IMR-90 (cell line): ENCODE measurements at regions not wholly inside any gene's neighbourhood (a gene's known extent, or its start where the extent isn't known, plus 50 kb on each side); places are given as distances from the start of the nearest gene placed in this dataset.

Experiments
- ATAC-seq: fragments of 200-7000 bp; cut with Tn5 transposase; 2 replicates; pipeline ENCODE4 v1.9.1; 2020; ENCODE audit warnings: low read depth, mild to moderate bottlenecking, moderate library complexity
- BruUV-seq: library from RNA; stranded (reverse); fragments of 400-500 nt; replicated peaks from 2 replicates; lab custom pipeline; 2021; lab: Mats Ljungman, UMichigan
- CTCF ChIA-PET: fragments of 300-600 bp; formaldehyde crosslinking; extraction: SDS; loops from one replicate; lab custom pipeline; 2021; ENCODE audit warnings: antibody characterized with exemption; lab: Yijun Ruan, JAX
- POLR2A ChIA-PET: fragments of 300-600 bp; sonication (Branson Sonifier 250); formaldehyde crosslinking; loops from one replicate; lab custom pipeline; 2022; ENCODE audit warnings: antibody characterized with exemption; ENCODE audit not compliant: unreplicated experiment; lab: Charles Lee
- DNase-seq: peaks from one replicate; pipeline ENCODE4 v3.0.0; 2013
- H2AFZ ChIP-seq: replicated peaks from 2 replicates; pipeline ENCODE3; 2013; ENCODE audit warnings: low read length, mild to moderate bottlenecking; ENCODE audit not compliant: poor library complexity
- H2AK5ac ChIP-seq: 2 replicates; pipeline ENCODE4 v1.6.1; 2013; ENCODE audit warnings: low read depth, low read length, inconsistent platforms
- H2AK9ac ChIP-seq: replicated peaks from 2 replicates; pipeline ENCODE3; 2013; ENCODE audit warnings: mild to moderate bottlenecking, low read depth, low read length, moderate library complexity; ENCODE audit not compliant: poor library complexity
- H2BK120ac ChIP-seq: 2 replicates; pipeline ENCODE4 v1.6.1; 2013; ENCODE audit warnings: low read depth, low read length, inconsistent platforms
- H2BK15ac ChIP-seq: 3 replicates; pipeline ENCODE4 v1.6.1; 2013; ENCODE audit warnings: low read depth, low read length, inconsistent platforms
- H2BK20ac ChIP-seq: 2 replicates; pipeline ENCODE4 v1.6.1; 2013; ENCODE audit warnings: low read depth, mild to moderate bottlenecking, inconsistent platforms, low read length, moderate library complexity
- H2BK5ac ChIP-seq: 2 replicates; pipeline ENCODE4 v1.6.1; 2013; ENCODE audit warnings: mild to moderate bottlenecking, low read depth, low read length, inconsistent platforms; ENCODE audit not compliant: poor library complexity, severe bottlenecking
- H3K14ac ChIP-seq: replicated peaks from 2 replicates; pipeline ENCODE4 v1.6.1; 2013; ENCODE audit warnings: low read depth, low read length, inconsistent platforms
- H3K18ac ChIP-seq: 2 replicates; pipeline ENCODE4 v1.6.1; 2013; ENCODE audit warnings: low read depth, low read length, control low read depth
- H3K23ac ChIP-seq: 2 replicates; pipeline ENCODE4 v1.6.1; 2013; ENCODE audit warnings: low read depth, low read length, inconsistent platforms
- H3K27ac ChIP-seq: 2 replicates; pipeline ENCODE4 v1.5.1; 2013; ENCODE audit warnings: mild to moderate bottlenecking, control low read depth, low read length; ENCODE audit not compliant: insufficient read depth
- H3K27me3 ChIP-seq: 2 replicates; pipeline ENCODE4 v1.6.1; 2013; ENCODE audit warnings: low read length; ENCODE audit not compliant: control insufficient read depth, insufficient read depth
- H3K36me3 ChIP-seq: 2 replicates; pipeline ENCODE4 v1.6.1; 2013; ENCODE audit warnings: low read length, mixed read lengths; ENCODE audit not compliant: control insufficient read depth, insufficient read depth
- H3K4ac ChIP-seq: 2 replicates; pipeline ENCODE4 v1.6.1; 2013; ENCODE audit warnings: low read depth, low read length, inconsistent platforms
- H3K4me1 ChIP-seq: 2 replicates; pipeline ENCODE4 v1.6.1; 2013; ENCODE audit warnings: low read length, mixed read lengths; ENCODE audit not compliant: control insufficient read depth, insufficient read depth
- H3K4me2 ChIP-seq: 2 replicates; pipeline ENCODE4 v1.6.1; 2013; ENCODE audit warnings: low read depth, mild to moderate bottlenecking, control low read depth, low read length, moderate library complexity
- H3K4me3 ChIP-seq: 2 replicates; pipeline ENCODE4 v1.5.1; 2013; ENCODE audit warnings: low read depth, mild to moderate bottlenecking, control low read depth, low read length, moderate library complexity; ENCODE audit not compliant: insufficient read depth
- H3K56ac ChIP-seq: 2 replicates; pipeline ENCODE4 v1.6.1; 2013; ENCODE audit warnings: low read length, inconsistent platforms; ENCODE audit not compliant: insufficient read depth; ENCODE audit errors: extremely low read depth
- H3K79me1 ChIP-seq, 2 experiments: 2 replicates each; pipeline ENCODE4 v1.6.1; 2013; ENCODE audit warnings: low read length in 2 of 2, inconsistent platforms in 1 of 2, low read depth in 1 of 2
- H3K9ac ChIP-seq: 2 replicates; pipeline ENCODE4 v1.6.1; 2013; ENCODE audit warnings: low read depth, low read length, control low read depth
- H3K9me1 ChIP-seq: 2 replicates; pipeline ENCODE4 v1.6.1; 2013; ENCODE audit warnings: low read length, inconsistent platforms; ENCODE audit not compliant: insufficient read depth
- H3K9me3 ChIP-seq: 2 replicates; pipeline ENCODE4 v1.6.1; 2013; ENCODE audit warnings: low read length; ENCODE audit not compliant: control insufficient read depth, insufficient read depth
- H4K20me1 ChIP-seq: 2 replicates; pipeline ENCODE4 v1.6.1; 2013; ENCODE audit warnings: low read length, inconsistent platforms; ENCODE audit not compliant: insufficient read depth
- H4K5ac ChIP-seq: 2 replicates; pipeline ENCODE4 v1.6.1; 2013; ENCODE audit warnings: mild to moderate bottlenecking, low read depth, low read length, control low read depth
- H4K8ac ChIP-seq, 2 experiments: 2 replicates each; pipeline ENCODE4 v1.6.1; 2013; ENCODE audit warnings: low read depth in 2 of 2, low read length in 2 of 2, control low read depth in 1 of 2, inconsistent platforms in 1 of 2
- H4K91ac ChIP-seq: 2 replicates; pipeline ENCODE4 v1.6.1; 2013; ENCODE audit warnings: low read depth, low read length, inconsistent platforms; ENCODE audit not compliant: insufficient read depth
- BHLHE40 ChIP-seq: fragments of 150-350 bp; IDR thresholded peaks from 2 replicates; pipeline ENCODE4 v1.6.1; 2016; ENCODE audit warnings: mild to moderate bottlenecking, low read depth, low read length
- CEBPB ChIP-seq: IDR thresholded peaks from 2 replicates; pipeline ENCODE4 v1.6.1; 2012; ENCODE audit warnings: low read depth, low read length, improper control_type of control experiment
- CHD1 ChIP-seq: IDR thresholded peaks from 2 replicates; pipeline ENCODE4 v1.6.1; 2012; ENCODE audit warnings: low read depth, low read length, improper control_type of control experiment
- FOS ChIP-seq: fragments of 150-350 bp; IDR thresholded peaks from 2 replicates; pipeline ENCODE4 v1.6.1; 2016; ENCODE audit warnings: low read depth, low read length
- MAFK ChIP-seq: IDR thresholded peaks from 2 replicates; pipeline ENCODE4 v1.6.1; 2012; ENCODE audit warnings: low read depth, low read length, improper control_type of control experiment
- MAZ ChIP-seq: IDR thresholded peaks from 2 replicates; pipeline ENCODE4 v1.6.1; 2012; ENCODE audit warnings: low read depth, mild to moderate bottlenecking, low read length, improper control_type of control experiment, moderate library complexity, borderline replicate concordance
- MXI1 ChIP-seq: IDR thresholded peaks from 2 replicates; pipeline ENCODE4 v1.6.1; 2012; ENCODE audit warnings: low read depth, mild to moderate bottlenecking, low read length, moderate library complexity, borderline replicate concordance
- NFE2L2 ChIP-seq: fragments of 150-350 bp; IDR thresholded peaks from 2 replicates; pipeline ENCODE4 v1.6.1; 2016; ENCODE audit warnings: low read depth, mild to moderate bottlenecking, low read length
- POLR2A ChIP-seq: IDR thresholded peaks from 2 replicates; pipeline ENCODE4 v1.6.1; 2012; ENCODE audit warnings: mild to moderate bottlenecking, low read depth, low read length
- RAD21 ChIP-seq: IDR thresholded peaks from 2 replicates; pipeline ENCODE4 v1.6.1; 2012; ENCODE audit warnings: low read length, improper control_type of control experiment
- RCOR1 ChIP-seq: IDR thresholded peaks from 2 replicates; pipeline ENCODE4 v1.6.1; 2012; ENCODE audit warnings: mild to moderate bottlenecking, low read length, improper control_type of control experiment; ENCODE audit not compliant: insufficient replicate concordance
- RFX5 ChIP-seq: IDR thresholded peaks from 2 replicates; pipeline ENCODE4 v1.8.0; 2012; ENCODE audit warnings: low read depth, mild to moderate bottlenecking, low read length, moderate library complexity
- SMC3 ChIP-seq: fragments of 150-350 bp; IDR thresholded peaks from 2 replicates; pipeline ENCODE4 v1.6.1; 2016; ENCODE audit warnings: low read depth, mild to moderate bottlenecking, antibody characterized with exemption, low read length, moderate library complexity
- WGBS, 2 experiments: methylation state at CpG; one replicate each; pipeline versions ENCODE4 v1.1.5 to v1.1.7; 2013; ENCODE audit warnings: missing lambda C conversion rate in 2 of 2; ENCODE audit not compliant: insufficient read length in 1 of 2; ENCODE audit errors: extremely low coverage in 2 of 2; 5-methylcytosine and 5-hydroxymethylcytosine counted together
- dilution Hi-C: fragments of 300-500 bp; cut with HindIII; formaldehyde crosslinking; loops from one replicate; pipeline ENCODE4 v1.14.3; 2018; ENCODE audit warnings: low sequenced_read_pairs; ENCODE audit not compliant: unreplicated experiment
- in situ Hi-C: fragments of 300-500 bp; cut with MboI; formaldehyde crosslinking; loops from 3 replicates; pipeline ENCODE4 v1.14.3; 2019; ENCODE audit warnings: low sequenced_read_pairs, inconsistent platforms, mixed read lengths
- intact Hi-C: fragments of 100-400 bp; cut with micrococcal nuclease; formaldehyde crosslinking; loops from 2 replicates; pipeline ENCODE4 v1.10.0; 2022
- TF ChIP-seq, protein P1 (sequence below): conservative IDR thresholded peaks from 2 replicates; pipeline ENCODE4 v1.5.1; 2012; ENCODE audit warnings: mild to moderate bottlenecking, low read depth, low read length, improper control_type of control experiment
- TF ChIP-seq, protein P2 (sequence below): fragments of 150-350 bp; IDR thresholded peaks from 2 replicates; pipeline ENCODE4 v1.6.1; 2017; ENCODE audit warnings: mild to moderate bottlenecking, antibody characterized with exemption, low read length, low read depth
- TF ChIP-seq, protein P3 (sequence below): fragments of 150-350 bp; IDR thresholded peaks from 2 replicates; pipeline ENCODE4 v1.6.1; 2016; ENCODE audit warnings: low read depth, mild to moderate bottlenecking, low read length, moderate library complexity, borderline replicate concordance

DNA sequence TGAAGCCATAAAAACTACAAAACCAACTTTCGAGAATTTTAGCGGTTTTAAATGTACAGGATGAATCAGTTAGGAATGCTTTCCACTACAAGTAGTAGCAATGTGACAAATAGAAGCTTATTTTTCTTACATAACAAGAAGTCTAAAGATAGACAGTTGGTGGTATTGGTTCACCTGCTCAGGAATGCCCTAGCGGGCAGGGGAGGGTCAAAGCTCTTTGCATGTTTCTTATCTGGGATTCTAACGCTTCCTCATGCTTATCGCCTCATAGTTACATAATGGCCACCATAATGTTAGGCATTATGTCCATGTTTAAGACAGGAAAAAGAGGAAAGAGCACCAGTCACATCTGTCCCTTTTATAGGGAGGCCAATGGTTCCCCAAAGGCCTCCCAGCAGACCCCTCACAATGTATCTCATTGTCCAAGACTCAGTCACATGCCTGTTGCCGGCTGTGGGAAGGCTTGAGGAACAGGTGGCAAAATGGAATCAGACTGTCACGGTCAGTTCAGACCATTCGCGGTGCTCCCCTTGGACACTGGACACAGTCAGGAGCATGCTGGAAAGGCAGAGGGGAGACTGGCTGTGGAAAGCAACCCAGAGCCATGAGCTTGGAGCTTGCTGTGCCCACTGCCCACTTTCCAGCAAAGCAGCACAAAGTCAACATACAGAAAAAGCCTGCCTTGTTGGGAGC lies 69.4 kb upstream of the ODC1 start:
- H3K9me3 ChIP-seq: peaks cover 17% of the 10 kb centered on the region
- in situ Hi-C loops: no loop called here
- no peak overlapping the region for H2BK120ac ChIP-seq
- H4K91ac ChIP-seq: no peak overlapping the region
- H3K4ac ChIP-seq: no peak overlapping the region
- no peak overlapping the region for H3K14ac ChIP-seq
- no peak overlapping the region for H4K5ac ChIP-seq
- H3K23ac ChIP-seq: no peak overlapping the region
- H2BK20ac ChIP-seq: no peak overlapping the region
- H3K27ac ChIP-seq: no peak overlapping the region
- H3K9me1 ChIP-seq: peaks cover 6% of the 10 kb centered on the region; the same call in 1 of the 2 replicates
- no peak overlapping the region for H3K18ac ChIP-seq
- DNase-seq (no peak), ATAC-seq (no peak)
- no peak overlapping the region for H2BK5ac ChIP-seq
- WGBS, 2 experiments: 100% methylated on average over 3 of the region's 9 CpGs; no CpG with 5 or more reads in 1 of the 2 experiments
- CTCF ChIA-PET: no interaction called here
- H2AFZ ChIP-seq: no peak overlapping the region
- H4K8ac ChIP-seq: no peak overlapping the region
- H2BK15ac ChIP-seq: no peak overlapping the region
- no peaks in the 10 kb centered on the region; the same call in 1 of the 2 replicates for H3K4me1 ChIP-seq
- H3K4me2 ChIP-seq: no peak overlapping the region
- peaks cover 4% of the 10 kb centered on the region for H3K27me3 ChIP-seq
- no peak overlapping the region for H3K9ac ChIP-seq
- no peak overlapping the region for H3K56ac ChIP-seq
- TF ChIP-seq MXI1: no peak
- no peak for TF ChIP-seq MAFK
- no peak for TF ChIP-seq MAZ
- TF ChIP-seq NFE2L2: no peak
- no peak for TF ChIP-seq SMC3
- TF ChIP-seq RCOR1: no peak
- TF ChIP-seq, protein P1, sequence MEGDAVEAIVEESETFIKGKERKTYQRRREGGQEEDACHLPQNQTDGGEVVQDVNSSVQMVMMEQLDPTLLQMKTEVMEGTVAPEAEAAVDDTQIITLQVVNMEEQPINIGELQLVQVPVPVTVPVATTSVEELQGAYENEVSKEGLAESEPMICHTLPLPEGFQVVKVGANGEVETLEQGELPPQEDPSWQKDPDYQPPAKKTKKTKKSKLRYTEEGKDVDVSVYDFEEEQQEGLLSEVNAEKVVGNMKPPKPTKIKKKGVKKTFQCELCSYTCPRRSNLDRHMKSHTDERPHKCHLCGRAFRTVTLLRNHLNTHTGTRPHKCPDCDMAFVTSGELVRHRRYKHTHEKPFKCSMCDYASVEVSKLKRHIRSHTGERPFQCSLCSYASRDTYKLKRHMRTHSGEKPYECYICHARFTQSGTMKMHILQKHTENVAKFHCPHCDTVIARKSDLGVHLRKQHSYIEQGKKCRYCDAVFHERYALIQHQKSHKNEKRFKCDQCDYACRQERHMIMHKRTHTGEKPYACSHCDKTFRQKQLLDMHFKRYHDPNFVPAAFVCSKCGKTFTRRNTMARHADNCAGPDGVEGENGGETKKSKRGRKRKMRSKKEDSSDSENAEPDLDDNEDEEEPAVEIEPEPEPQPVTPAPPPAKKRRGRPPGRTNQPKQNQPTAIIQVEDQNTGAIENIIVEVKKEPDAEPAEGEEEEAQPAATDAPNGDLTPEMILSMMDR: no peak
- TF ChIP-seq, protein P2, sequence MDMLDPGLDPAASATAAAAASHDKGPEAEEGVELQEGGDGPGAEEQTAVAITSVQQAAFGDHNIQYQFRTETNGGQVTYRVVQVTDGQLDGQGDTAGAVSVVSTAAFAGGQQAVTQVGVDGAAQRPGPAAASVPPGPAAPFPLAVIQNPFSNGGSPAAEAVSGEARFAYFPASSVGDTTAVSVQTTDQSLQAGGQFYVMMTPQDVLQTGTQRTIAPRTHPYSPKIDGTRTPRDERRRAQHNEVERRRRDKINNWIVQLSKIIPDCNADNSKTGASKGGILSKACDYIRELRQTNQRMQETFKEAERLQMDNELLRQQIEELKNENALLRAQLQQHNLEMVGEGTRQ: no peak
- TF ChIP-seq BHLHE40: no peak
- no peak for TF ChIP-seq CEBPB
- TF ChIP-seq, protein P3, sequence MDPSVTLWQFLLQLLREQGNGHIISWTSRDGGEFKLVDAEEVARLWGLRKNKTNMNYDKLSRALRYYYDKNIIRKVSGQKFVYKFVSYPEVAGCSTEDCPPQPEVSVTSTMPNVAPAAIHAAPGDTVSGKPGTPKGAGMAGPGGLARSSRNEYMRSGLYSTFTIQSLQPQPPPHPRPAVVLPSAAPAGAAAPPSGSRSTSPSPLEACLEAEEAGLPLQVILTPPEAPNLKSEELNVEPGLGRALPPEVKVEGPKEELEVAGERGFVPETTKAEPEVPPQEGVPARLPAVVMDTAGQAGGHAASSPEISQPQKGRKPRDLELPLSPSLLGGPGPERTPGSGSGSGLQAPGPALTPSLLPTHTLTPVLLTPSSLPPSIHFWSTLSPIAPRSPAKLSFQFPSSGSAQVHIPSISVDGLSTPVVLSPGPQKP: no peak
- no peak for TF ChIP-seq POLR2A
- no peak for TF ChIP-seq CHD1
- no peak for TF ChIP-seq RFX5
- TF ChIP-seq FOS: no peak
- TF ChIP-seq RAD21: no peak
- no peaks in the 10 kb centered on the region for H3K36me3 ChIP-seq
- H4K20me1 ChIP-seq: no peaks in the 10 kb centered on the region
- BruUV-seq: no TSS peak
- H2AK5ac ChIP-seq: no peak overlapping the region
- H3K79me1 ChIP-seq: no peaks in the 10 kb centered on the region
- POLR2A ChIA-PET: no interaction called here
- H3K4me3 ChIP-seq: no peak overlapping the region
- dilution Hi-C loops: no loop called here
- intact Hi-C loops: no loop called here
- H2AK9ac ChIP-seq: no peak overlapping the region
